NCI-H2196 (cell line): ENCODE measurements at regions not wholly inside any gene's neighbourhood (a gene's known extent, or its start where the extent isn't known, plus 50 kb on each side); places are given as distances from the start of the nearest gene placed in this dataset.
"Not testable (repeated sequence)": the region's sequence is repeated elsewhere in the genome, so short reads cannot be mapped to it uniquely, and the experiment has no call there.

Experiments used
- DNase-seq: peaks from one replicate; lab custom pipeline; 2025; ENCODE audit not compliant: unreplicated experiment; lab: John Stamatoyannopoulos, UW

GRCh38 chrY:12446486-12447265, 254.4 kb upstream of the USP9Y start:
- DNase-seq, result not testable (repeated sequence)

- not testable (repeated sequence) for DNase-seq
Measured at GRCh38 chrY:12448561-12448960, 252.5 kb upstream of the USP9Y start.

- DNase-seq, result not testable (repeated sequence)
Measured at GRCh38 chrY:12453318-12453717, 247.7 kb upstream of the USP9Y start.

DNA sequence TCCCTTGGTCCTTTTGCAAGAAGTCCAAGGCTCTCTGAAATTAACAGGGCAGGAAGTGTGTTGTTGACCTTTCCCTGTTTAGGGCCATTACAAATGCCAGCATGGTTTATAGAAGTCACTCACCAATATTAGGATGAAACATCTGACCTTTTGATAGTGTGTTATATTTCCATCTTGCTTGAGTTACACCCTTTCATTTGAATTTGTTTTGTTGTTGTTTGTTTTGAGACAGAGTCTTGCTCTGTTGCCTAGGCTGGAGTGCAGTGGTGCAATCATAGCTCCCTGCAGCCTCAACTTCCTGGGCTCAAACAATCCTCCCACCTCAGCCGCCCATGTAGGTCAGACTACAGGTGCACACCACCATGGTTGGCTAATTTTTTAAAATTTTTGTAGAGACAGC, 241.1 kb upstream of the USP9Y start:
- no peak for DNase-seq

GRCh38 chrY:12464155-12464554, 236.9 kb upstream of the USP9Y start:
- no peak for DNase-seq

DNA sequence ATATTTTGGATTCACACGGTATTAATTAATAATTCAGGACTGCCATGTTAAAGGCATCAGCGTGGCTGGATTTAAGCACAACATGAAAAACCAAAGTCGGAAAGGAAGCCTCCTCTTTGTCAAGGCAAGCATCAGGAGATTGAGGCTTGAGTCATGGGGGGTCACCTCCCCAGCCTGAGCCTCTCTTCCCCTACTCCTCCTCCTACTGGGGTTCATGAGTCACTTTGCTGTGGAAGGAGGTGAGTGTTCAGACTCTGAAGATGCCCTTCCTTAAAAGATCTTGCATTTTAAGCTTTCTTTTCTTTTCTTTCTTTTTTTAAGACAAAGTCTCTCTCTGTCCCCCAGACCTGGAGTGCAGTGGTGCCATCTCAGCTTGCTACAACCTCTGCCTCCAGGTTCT, 235.3 kb upstream of the USP9Y start:
- no peak for DNase-seq

DNA sequence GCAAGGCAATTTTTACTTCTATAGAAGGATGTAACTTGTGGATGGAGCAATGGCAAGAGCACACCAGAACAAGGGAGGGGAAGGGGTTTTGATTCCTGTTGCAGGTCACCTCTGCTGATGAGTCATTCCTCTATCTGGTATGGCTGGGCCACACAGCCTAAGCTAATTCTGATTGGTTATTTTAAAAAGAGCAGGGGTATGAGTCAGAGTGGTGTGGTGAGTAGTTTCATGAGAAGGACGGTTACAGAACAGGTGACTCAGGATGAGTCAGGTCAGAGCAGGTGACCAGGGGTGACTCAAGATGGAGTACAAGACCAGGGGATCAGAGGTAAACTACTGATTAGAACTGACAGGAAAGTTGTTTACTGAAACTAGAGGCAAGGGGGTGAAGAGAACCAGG, 231.9 kb upstream of the USP9Y start:
- DNase-seq, result no peak

DNA sequence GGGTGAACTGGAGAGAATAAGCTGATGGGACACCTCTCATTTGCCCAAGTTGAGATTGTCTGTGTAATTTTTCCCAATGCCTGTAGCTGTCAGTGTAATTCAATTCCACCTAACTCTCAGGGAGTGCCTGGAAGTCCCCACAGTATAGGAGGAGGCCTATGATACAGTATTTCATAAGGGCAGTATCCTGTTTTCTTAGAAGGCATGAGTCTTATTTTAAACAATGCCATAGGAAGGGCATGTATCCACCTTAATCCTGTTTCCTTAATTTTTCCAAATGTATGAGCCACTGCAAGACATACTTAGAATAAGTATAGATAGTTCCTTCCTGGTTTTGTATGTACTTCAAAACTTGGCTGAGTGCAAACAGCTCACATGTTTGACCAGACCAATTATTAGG, 226.6 kb upstream of the USP9Y start:
- no peak for DNase-seq

DNA sequence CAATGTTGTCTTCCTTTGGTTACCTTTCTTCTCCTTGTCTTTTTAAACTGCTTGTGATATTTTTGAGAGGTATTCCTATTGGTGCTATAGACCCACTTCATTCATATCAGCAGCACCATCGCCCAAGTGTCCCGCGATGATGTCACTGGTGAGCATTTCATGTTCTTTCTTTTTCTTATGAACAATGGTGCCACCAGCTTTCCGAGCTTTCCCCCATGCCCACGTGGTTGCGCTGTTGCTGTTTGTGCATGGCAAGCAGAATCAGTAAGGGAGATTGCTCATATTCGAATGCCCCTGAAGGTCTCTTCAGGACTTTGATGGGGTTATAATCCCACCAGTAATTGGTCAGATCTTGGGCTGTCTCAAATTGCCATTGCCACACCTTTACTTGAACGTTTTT, 221.6 kb upstream of the USP9Y start:
- DNase-seq, result no peak

DNA sequence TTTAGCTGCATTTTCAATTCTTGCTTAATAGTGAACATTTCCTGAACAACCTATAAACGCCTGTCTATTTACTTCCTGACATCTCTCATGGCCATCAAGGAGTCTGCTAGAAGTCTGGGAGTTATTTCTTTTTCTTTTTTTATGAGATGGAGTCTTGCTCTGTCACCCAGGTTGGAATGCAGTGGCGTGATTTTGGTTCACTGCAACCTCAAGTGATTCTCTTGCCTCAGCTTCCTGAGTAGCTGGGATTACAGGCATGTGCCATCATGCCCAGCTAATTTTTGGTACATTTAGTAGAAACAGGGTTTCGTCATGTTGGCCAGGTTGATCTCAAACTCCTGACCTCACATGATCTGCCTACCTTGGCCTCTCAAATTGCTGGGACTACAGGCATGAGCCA, 217.6 kb upstream of the USP9Y start:
- DNase-seq, result no peak

- no peak for DNase-seq
Measured at GRCh38 chrY:12490558-12491209, 210.3 kb upstream of the USP9Y start.

- no peak for DNase-seq
Measured at GRCh38 chrY:12492218-12492617, 208.8 kb upstream of the USP9Y start.

GRCh38 chrY:12496007-12496406, 205.0 kb upstream of the USP9Y start:
- no peak for DNase-seq

- no peak for DNase-seq
Measured at GRCh38 chrY:12500096-12500495, 200.9 kb upstream of the USP9Y start.

- DNase-seq, result not testable (repeated sequence)
Measured at GRCh38 chrY:12504028-12504427, 197.0 kb upstream of the USP9Y start.

DNA sequence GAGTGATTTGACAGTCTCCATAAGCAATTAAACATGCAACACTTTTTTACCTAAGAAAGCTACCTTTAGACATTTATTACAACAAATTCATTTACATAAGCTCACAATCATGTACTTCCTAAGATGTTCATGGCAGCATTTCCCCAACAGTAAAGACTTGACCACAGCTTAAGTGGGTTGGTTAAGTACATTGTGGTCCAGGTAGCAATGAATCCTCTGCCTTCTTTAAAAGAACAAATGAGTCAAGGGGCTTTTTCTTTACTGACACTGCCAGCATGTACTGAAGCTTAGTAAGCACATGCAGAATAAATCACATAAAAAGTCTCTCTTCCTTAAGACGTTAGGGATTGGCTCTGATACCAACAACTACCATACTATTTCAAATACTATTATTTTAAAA, 183.7 kb upstream of the USP9Y start:
- DNase-seq, result no peak

DNA sequence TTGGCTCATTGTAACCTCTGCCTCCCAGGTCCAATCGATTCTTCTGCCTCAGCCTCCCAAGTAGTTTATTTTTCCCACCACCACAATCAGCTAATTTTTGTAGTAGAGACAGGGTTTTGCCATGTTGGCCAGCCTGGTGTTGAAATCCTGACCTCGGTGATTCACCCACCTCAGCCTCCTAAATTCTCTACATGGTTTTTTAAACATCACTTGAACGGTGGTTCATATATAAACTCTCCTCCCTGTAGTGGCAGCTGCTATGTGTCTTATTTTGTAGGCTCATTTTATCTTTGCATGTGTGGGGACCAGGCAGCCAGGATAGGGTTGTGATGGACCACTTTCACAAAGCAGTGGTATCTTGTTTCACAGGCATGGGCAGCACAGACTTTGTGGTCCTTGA, 175.8 kb upstream of the USP9Y start:
- DNase-seq, result no peak

- DNase-seq, result no peak
Measured at GRCh38 chrY:12526362-12527063, 174.5 kb upstream of the USP9Y start.

DNA sequence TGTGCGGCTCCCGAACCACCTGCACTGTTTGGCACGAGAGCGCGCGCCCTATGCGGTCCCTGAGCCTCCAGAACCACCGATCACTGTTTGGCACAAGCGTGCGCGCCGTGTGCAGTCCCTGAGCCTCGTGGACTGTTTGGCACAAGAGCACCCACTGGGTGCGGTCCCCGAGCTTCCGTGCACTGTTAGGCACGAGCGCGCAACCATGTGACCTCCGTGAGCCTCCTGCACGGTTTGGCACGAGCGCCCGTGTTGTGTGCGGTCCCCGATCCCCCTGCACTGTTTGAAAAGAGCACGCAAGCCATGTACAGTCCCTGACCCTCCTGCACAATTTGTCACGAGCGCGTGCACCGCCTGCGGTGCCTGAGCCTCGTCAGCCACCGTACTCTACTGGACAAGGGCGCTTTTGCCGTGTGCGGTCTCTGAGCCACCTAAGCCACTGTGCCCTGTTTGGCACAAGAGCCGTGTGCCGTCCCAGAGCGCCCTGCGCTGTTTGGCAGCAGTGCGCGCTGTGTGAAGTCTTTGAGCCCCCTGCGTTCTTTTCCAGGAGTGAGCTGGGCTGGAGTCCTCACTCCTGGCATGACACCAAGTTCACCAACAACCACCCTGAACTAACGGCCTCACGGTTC, 163.7 kb upstream of the USP9Y start:
- no peak for DNase-seq

DNA sequence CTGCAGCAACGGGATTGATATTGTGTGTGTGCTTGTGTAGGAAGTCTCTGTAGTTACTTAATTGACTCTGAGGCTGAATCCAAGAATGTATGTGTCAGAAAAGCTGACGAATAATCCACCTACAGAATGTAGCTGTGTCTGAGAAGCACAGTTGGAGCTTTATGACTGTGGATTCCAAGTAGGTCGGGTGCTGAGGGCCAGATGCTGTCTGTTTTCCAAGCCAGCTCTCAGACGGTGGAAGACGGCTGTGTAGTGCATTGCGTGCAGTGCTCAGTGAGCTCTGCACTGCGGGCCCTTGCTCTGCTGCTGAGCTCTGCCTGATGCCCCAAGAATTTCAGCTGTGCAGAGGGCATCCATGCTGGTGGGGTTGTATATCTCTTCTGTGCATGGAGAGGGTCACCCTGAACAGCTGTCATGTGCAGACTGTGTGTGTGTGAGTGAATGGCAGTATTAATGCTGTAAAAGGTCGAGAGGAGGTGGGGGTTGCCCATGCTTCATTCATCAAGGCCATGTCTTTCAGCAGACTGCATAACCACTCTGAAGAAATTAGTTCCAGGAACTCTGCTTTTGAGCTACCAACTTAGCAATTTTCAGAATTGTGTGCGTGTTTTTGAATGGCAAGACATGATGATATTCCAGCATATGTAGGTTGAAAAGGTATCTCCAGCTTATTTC, 154.1 kb upstream of the USP9Y start:
- no peak for DNase-seq
